Skeletal muscle satellite cell (primary cell): ENCODE measurements at regions not wholly inside any gene's neighbourhood (a gene's known extent, or its start where the extent isn't known, plus 50 kb on each side); places are given as distances from the start of the nearest gene placed in this dataset.
"Not testable (repeated sequence)": the region's sequence is repeated elsewhere in the genome, so short reads cannot be mapped to it uniquely, and the experiment has no call there.

Source experiments
- H3K27me3 ChIP-seq: 2 replicates; pipeline ENCODE4 v1.7.0; 2013; ENCODE audit warnings: low read length; ENCODE audit not compliant: control insufficient read depth, insufficient read depth
- H3K36me3 ChIP-seq: 2 replicates; pipeline ENCODE4 v1.7.0; 2013; ENCODE audit warnings: mild to moderate bottlenecking, control low read depth, low read length; ENCODE audit not compliant: insufficient read depth
- H3K4me1 ChIP-seq: 2 replicates; pipeline ENCODE4 v1.7.0; 2013; ENCODE audit warnings: low read length; ENCODE audit not compliant: control insufficient read depth, insufficient read depth
- H3K4me2 ChIP-seq: 2 replicates; pipeline ENCODE4 v1.7.0; 2013; ENCODE audit warnings: mild to moderate bottlenecking, low read length
- H3K4me3 ChIP-seq: 2 replicates; pipeline ENCODE4 v1.7.0; 2013; ENCODE audit warnings: low read length
- H3K9ac ChIP-seq: 2 replicates; pipeline ENCODE4 v1.7.0; 2013; ENCODE audit warnings: mild to moderate bottlenecking, low read depth, low read length, moderate library complexity
- H3K9me3 ChIP-seq: replicated peaks from 2 replicates; pipeline ENCODE4 v1.7.0; 2013; ENCODE audit warnings: mild to moderate bottlenecking, control low read depth, low read length

DNA sequence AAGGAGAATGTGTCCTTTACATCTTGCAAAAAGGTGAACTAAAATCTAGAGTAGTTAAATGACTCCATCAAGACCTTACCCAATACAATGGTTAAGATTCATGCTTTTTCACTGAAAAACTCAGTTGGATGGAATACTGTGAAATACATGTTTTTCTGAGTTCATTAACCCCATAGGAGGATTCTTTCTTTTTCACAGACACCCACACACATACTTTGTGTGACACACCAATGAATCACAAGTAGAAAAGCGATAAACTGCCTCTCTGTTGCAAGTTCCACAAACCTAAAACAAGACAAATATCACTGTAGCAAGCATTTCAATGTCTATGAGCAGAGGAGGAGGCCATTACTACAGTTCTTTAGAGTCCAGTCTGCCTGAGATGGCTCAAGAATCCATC, 258.8 kb upstream of the CDH5 start:
- H3K9ac ChIP-seq: no peak overlapping the region
- H3K27me3 ChIP-seq: no peaks in the 10 kb centered on the region
- no peak overlapping the region for H3K4me2 ChIP-seq
- no peaks in the 10 kb centered on the region for H3K36me3 ChIP-seq
- peaks cover 10% of the 10 kb centered on the region for H3K4me1 ChIP-seq
- H3K4me3 ChIP-seq: no peak overlapping the region
- H3K9me3 ChIP-seq: no peaks in the 10 kb centered on the region

DNA sequence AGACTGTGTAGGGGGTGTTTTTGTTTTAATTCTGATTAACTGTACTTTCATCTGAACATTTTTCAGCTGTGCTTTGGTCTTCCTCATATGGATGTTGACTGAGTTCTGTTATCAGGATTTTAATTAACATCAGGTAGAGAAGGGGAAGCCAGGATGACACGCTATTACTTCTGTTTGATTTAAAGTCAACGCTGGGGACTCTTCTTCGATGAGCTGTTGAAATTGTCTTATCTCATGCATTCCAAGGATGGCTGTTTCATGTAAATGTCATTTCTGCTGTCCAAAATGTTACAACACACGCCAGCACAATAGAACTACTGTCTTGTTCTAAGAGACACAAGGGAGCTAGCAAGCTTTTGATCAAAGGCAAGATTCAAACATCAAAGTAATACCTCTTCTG, 263.3 kb upstream of the CDH5 start:
- Histone ChIP-seq H3K9me3 (no peaks in the 10 kb centered on the region), H3K4me3 (no peak overlapping the region), H3K27me3 (no peaks in the 10 kb centered on the region), H3K4me2 (no peak overlapping the region), H3K4me1 (peaks cover 7% of the 10 kb centered on the region), H3K36me3 (no peaks in the 10 kb centered on the region), H3K9ac (no peak overlapping the region)

DNA sequence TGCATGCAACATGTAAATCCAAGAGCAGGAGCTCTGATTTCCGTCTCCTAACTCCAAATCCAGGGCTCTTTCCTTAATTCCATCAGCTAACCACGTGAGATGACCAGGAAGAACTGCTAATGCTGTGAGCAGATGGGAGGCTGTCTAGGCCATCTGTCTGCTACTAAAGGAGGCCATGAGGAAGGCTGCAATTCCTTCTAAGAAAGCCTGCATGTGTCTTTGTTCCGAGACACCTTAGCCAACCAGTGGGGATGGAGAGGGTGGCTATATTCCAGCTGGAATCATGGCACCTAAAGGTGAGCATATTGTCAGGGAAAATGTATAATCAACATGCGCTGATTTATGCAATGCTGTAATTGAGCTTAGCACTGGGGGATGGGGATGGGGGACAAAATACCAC, 267.2 kb upstream of the CDH5 start:
- Histone ChIP-seq H3K36me3 (no peaks in the 10 kb centered on the region), H3K9ac (no peak overlapping the region), H3K9me3 (no peaks in the 10 kb centered on the region), H3K4me3 (no peak overlapping the region), H3K27me3 (peaks cover 4% of the 10 kb centered on the region), H3K4me1 (no peaks in the 10 kb centered on the region), H3K4me2 (no peak overlapping the region)

GRCh38 chr16:66097751-66098150, 268.7 kb upstream of the CDH5 start:
- H3K9ac ChIP-seq: no peak overlapping the region
- H3K4me2 ChIP-seq: no peak overlapping the region
- peaks cover 4% of the 10 kb centered on the region for H3K27me3 ChIP-seq
- no peaks in the 10 kb centered on the region for H3K4me1 ChIP-seq
- H3K9me3 ChIP-seq: no peaks in the 10 kb centered on the region
- no peaks in the 10 kb centered on the region for H3K36me3 ChIP-seq
- H3K4me3 ChIP-seq: no peak overlapping the region

- Histone ChIP-seq H3K27me3 (peaks cover 4% of the 10 kb centered on the region), H3K9ac (no peak overlapping the region), H3K4me1 (no peaks in the 10 kb centered on the region), H3K4me2 (no peak overlapping the region), H3K9me3 (no peaks in the 10 kb centered on the region), H3K36me3 (no peaks in the 10 kb centered on the region), H3K4me3 (no peak overlapping the region)
Observed at GRCh38 chr16:66095676-66096075, 270.8 kb upstream of the CDH5 start.

- no peak overlapping the region for H3K4me3 ChIP-seq
- H3K36me3 ChIP-seq: no peaks in the 10 kb centered on the region
- peaks cover 4% of the 10 kb centered on the region for H3K27me3 ChIP-seq
- no peak overlapping the region for H3K4me2 ChIP-seq
- H3K4me1 ChIP-seq: no peaks in the 10 kb centered on the region
- H3K9ac ChIP-seq: no peak overlapping the region
- no peaks in the 10 kb centered on the region for H3K9me3 ChIP-seq
Observed at GRCh38 chr16:66093191-66093590, 273.3 kb upstream of the CDH5 start.

DNA sequence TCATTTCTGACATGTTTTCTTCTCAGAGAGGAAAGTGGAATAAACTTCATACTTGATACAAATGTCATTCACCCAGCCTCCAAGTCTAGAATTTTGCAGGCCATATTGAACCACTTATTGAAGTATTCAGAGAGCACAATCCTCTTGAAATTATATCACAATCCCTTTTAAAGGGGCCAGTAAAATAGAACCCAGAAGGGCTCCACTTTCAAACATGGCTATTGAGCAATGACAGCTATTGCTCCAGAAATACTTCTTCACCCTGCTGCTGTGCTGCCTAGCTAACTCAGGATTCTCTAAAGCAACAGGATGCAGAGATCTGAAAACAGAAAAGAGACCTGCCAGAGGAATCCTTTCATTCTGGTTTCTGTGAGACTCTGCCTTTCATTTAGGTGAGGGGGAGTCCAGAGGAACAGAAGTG, 275.0 kb upstream of the CDH5 start:
- no peaks in the 10 kb centered on the region for H3K36me3 ChIP-seq
- H3K4me3 ChIP-seq: no peak overlapping the region
- H3K4me2 ChIP-seq: no peak overlapping the region
- H3K9ac ChIP-seq: no peak overlapping the region
- no peaks in the 10 kb centered on the region for H3K9me3 ChIP-seq
- no peaks in the 10 kb centered on the region for H3K4me1 ChIP-seq
- H3K27me3 ChIP-seq: no peaks in the 10 kb centered on the region

DNA sequence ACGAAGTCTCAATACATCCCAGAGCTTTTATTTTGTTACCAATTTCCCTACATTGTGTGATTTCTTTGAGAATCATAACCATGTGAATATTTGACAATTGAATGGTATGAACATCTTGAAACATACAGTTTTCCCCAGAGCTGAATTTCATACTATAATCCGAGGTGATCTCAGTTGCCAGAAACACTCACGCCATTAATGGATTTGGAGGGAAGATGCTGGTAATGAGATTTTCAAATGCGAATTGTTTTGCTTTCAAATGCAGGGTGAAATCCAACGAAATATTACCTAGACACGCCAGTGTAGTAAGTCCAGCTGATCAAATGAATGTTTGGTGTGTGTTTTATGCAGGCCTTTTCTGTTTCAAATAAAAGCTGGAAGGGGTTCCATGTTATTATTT, 277.8 kb upstream of the CDH5 start:
- H3K4me3 ChIP-seq: no peak overlapping the region
- no peaks in the 10 kb centered on the region for H3K27me3 ChIP-seq
- H3K4me1 ChIP-seq: no peaks in the 10 kb centered on the region
- no peak overlapping the region for H3K9ac ChIP-seq
- H3K4me2 ChIP-seq: no peak overlapping the region
- H3K36me3 ChIP-seq: no peaks in the 10 kb centered on the region
- no peaks in the 10 kb centered on the region for H3K9me3 ChIP-seq

DNA sequence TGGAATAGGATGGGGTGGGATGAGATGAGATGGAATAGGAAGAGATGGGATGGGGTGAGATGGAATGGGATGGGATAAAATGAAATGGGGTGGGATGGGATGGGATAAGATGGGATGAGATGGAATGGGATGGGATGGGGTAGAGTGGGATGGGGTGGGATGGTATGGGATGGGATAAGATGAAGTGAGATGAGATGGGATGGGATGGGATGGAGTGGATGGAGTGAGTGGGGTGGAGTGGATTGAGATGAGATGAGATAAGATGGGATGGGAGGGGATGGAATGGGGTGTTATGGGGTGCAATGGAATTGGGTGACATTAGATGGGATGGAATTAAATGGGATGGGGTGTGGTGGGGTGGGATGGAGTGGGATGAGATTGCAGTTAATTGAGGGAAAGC, 279.2 kb upstream of the CDH5 start:
- no peaks in the 10 kb centered on the region for H3K4me1 ChIP-seq
- no peaks in the 10 kb centered on the region for H3K27me3 ChIP-seq
- no peaks in the 10 kb centered on the region for H3K36me3 ChIP-seq
- no peaks in the 10 kb centered on the region for H3K9me3 ChIP-seq
- H3K4me2 ChIP-seq: no peak overlapping the region
- H3K4me3 ChIP-seq: no peak overlapping the region
- H3K9ac ChIP-seq: no peak overlapping the region

GRCh38 chr16:66085651-66086050, 280.8 kb upstream of the CDH5 start:
- no peak overlapping the region for H3K4me3 ChIP-seq

GRCh38 chr16:66084731-66085130, 281.8 kb upstream of the CDH5 start:
- not testable (repeated sequence) for H3K36me3 ChIP-seq, H3K27me3 ChIP-seq, H3K4me2 ChIP-seq, H3K4me1 ChIP-seq, H3K9ac ChIP-seq, H3K9me3 ChIP-seq, H3K4me3 ChIP-seq

More at GRCh38 chr16:66085651-66086050, 280.8 kb upstream of the CDH5 start:
- Histone ChIP-seq H3K9ac (no peak overlapping the region), H3K36me3 (no peaks in the 10 kb centered on the region), H3K4me1 (no peaks in the 10 kb centered on the region), H3K4me2 (no peak overlapping the region), H3K27me3 (no peaks in the 10 kb centered on the region), H3K9me3 (no peaks in the 10 kb centered on the region)

GRCh38 chr16:66084306-66084705, 282.2 kb upstream of the CDH5 start:
- Histone ChIP-seq H3K4me2 (no peak overlapping the region), H3K4me1 (no peaks in the 10 kb centered on the region), H3K36me3 (no peaks in the 10 kb centered on the region), H3K9ac (no peak overlapping the region), H3K9me3 (no peaks in the 10 kb centered on the region), H3K4me3 (no peak overlapping the region), H3K27me3 (no peaks in the 10 kb centered on the region)
